Muscle of leg (tissue), 3 donors: ENCODE measurements at regions not wholly inside any gene's neighbourhood (a gene's known extent, or its start where the extent isn't known, plus 50 kb on each side); places are given as distances from the start of the nearest gene placed in this dataset.
"Not testable (repeated sequence)": the region's sequence is repeated elsewhere in the genome, so short reads cannot be mapped to it uniquely, and the experiment has no call there.

Experiments
- DNase-seq: peaks from one replicate; pipeline ENCODE4 v3.0.0; 2013
- H3K27ac ChIP-seq: one replicate; pipeline ENCODE4 v1.5.1; 2013; ENCODE audit warnings: mild to moderate bottlenecking, low read length, control low read depth
- H3K27me3 ChIP-seq: one replicate; pipeline ENCODE4 v1.6.1; 2013; ENCODE audit warnings: low read length; ENCODE audit not compliant: control insufficient read depth, insufficient read depth
- H3K36me3 ChIP-seq: one replicate; pipeline ENCODE4 v1.6.1; 2013; ENCODE audit warnings: low read length; ENCODE audit not compliant: control insufficient read depth, insufficient read depth
- H3K4me1 ChIP-seq: one replicate; pipeline ENCODE4 v1.6.1; 2013; ENCODE audit warnings: low read length; ENCODE audit not compliant: control insufficient read depth, insufficient read depth
- H3K4me3 ChIP-seq: one replicate; pipeline ENCODE4 v1.5.1; 2013; ENCODE audit warnings: low read length, control low read depth
- H3K9me3 ChIP-seq: replicated peaks from 2 replicates; pipeline ENCODE4 v1.6.1; 2013; ENCODE audit warnings: low read depth, low read length; ENCODE audit not compliant: control insufficient read depth
- WGBS: methylation state at CpG from one replicate; pipeline ENCODE4 v1.1.5; 2013; ENCODE audit warnings: missing lambda C conversion rate; ENCODE audit not compliant: insufficient coverage; 5-methylcytosine and 5-hydroxymethylcytosine counted together

- no peaks in the 10 kb centered on the region for H3K9me3 ChIP-seq
- no peak overlapping the region for H3K4me3 ChIP-seq
- no peaks in the 10 kb centered on the region for H3K36me3 ChIP-seq
- no peaks in the 10 kb centered on the region for H3K27me3 ChIP-seq
- no peak overlapping the region for H3K27ac ChIP-seq
- no peaks in the 10 kb centered on the region for H3K4me1 ChIP-seq
- no peak for DNase-seq
- WGBS, result 88% methylated on average over 1 of the region's 2 CpGs
These were observed 369.1 kb downstream of the AEBP2 start for GRCh38 chr12:19808371-19808770.

GRCh38 chr12:19810213-19810612, 370.9 kb downstream of the AEBP2 start:
- Histone ChIP-seq H3K27me3 (no peaks in the 10 kb centered on the region), H3K9me3 (peaks cover 2% of the 10 kb centered on the region), H3K4me3 (no peak overlapping the region), H3K4me1 (no peaks in the 10 kb centered on the region), H3K36me3 (no peaks in the 10 kb centered on the region), H3K27ac (no peak overlapping the region)
- no CpG with 5 or more reads among the region's 1 CpG for WGBS
- DNase-seq, result no peak

GRCh38 chr12:19811922-19812321, 372.6 kb downstream of the AEBP2 start:
- Histone ChIP-seq H3K9me3 (peaks cover 2% of the 10 kb centered on the region), H3K27me3 (no peaks in the 10 kb centered on the region), H3K27ac (no peak overlapping the region), H3K36me3 (no peaks in the 10 kb centered on the region), H3K4me3 (no peak overlapping the region), H3K4me1 (no peaks in the 10 kb centered on the region)
- no peak for DNase-seq
- no CpG with 5 or more reads among the region's 3 CpGs for WGBS

DNA sequence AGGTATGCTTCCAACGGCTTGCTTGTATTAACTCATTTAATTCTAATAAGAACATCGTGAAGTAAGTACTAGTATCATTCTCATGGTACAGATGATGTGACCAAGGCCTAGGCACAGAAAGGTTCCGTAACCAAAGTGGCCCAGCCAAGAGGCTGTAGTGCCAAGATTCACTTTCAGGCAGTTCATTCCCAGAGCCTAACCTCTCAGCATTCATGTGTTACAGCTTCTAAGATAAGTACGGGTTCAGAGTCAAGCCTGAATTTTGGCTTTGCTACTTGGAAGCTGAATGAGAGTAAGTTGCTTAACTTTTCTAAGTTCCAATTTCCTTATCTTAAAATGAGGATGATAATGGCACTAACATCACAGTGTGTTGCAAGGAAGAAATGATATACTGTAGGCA, 379.9 kb downstream of the AEBP2 start:
- Histone ChIP-seq H3K9me3 (peaks cover 2% of the 10 kb centered on the region), H3K36me3 (no peaks in the 10 kb centered on the region), H3K4me3 (no peak overlapping the region), H3K27ac (no peak overlapping the region), H3K4me1 (no peaks in the 10 kb centered on the region), H3K27me3 (no peaks in the 10 kb centered on the region)
- WGBS, result 86% methylated on average over 1 of the region's 4 CpGs
- no peak for DNase-seq

GRCh38 chr12:19822476-19822875, 383.2 kb downstream of the AEBP2 start:
- H3K36me3 ChIP-seq, result no peaks in the 10 kb centered on the region
- H3K27me3 ChIP-seq, result no peaks in the 10 kb centered on the region
- WGBS, result 86% methylated on average over 1 of the region's 4 CpGs
- no peak overlapping the region for H3K4me3 ChIP-seq
- no peak for DNase-seq
- no peaks in the 10 kb centered on the region for H3K4me1 ChIP-seq
- H3K27ac ChIP-seq, result no peak overlapping the region
- no peaks in the 10 kb centered on the region for H3K9me3 ChIP-seq

DNA sequence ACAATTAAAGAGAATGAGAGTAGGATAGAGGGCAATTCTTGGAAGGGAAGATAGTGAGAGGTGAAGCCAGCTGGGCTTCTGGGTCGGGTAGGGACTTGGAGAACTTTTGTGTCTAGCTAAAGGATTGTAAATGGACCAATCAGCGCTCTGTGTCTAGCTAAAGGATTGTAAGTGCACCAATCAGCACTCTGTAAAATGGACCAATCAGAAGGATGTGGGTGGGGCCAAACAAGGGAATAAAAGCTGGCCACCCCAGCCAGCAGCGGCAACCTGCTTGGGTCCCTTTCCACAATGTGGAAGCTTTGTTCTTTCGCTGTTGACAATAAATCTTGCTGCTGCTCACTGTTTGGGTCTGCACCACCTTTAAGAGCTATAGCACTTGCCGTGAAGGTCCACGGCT, 384.0 kb downstream of the AEBP2 start:
- not testable (repeated sequence) for DNase-seq, H3K27ac ChIP-seq, H3K27me3 ChIP-seq, H3K36me3 ChIP-seq, H3K4me3 ChIP-seq, H3K4me1 ChIP-seq, H3K9me3 ChIP-seq
- 76% methylated on average over 5 of the region's 6 CpGs for WGBS

DNA sequence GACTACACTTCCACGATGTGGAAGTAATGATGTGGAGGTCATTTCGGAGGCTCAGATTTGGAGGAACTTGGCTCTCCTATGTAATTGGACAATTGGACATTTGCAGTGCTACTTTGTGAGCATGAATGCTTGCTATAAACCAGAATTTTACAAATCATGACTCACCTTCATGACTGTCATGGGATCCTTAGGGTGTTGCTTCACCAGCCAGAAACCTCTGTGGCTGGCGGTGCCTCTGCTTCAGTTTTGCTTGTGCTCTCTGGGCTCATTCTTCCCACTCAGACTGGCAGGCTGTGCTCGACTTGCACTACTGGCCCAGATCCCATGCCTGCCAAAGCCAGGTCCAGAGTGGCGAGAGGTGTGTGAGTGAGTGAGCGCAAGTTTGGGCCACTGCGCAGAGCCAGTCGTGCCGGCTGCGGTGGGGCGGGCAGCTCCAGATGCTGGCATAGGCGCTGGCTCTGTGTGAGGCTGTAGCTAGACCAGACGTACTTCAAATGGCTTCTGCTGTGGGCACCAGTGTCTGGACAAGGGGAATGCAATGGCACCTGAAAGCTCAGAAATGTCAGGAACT, 387.8 kb downstream of the AEBP2 start:
- H3K27me3 ChIP-seq, result no peaks in the 10 kb centered on the region
- DNase-seq, result no peak
- WGBS, result 94% methylated on average over 11 of the region's 13 CpGs
- H3K27ac ChIP-seq, result no peak overlapping the region
- no peaks in the 10 kb centered on the region for H3K4me1 ChIP-seq
- no peaks in the 10 kb centered on the region for H3K9me3 ChIP-seq
- H3K36me3 ChIP-seq, result no peaks in the 10 kb centered on the region
- H3K4me3 ChIP-seq, result no peak overlapping the region

GRCh38 chr12:19829100-19829853, 390.0 kb downstream of the AEBP2 start:
- no peaks in the 10 kb centered on the region for H3K4me1 ChIP-seq
- no peak overlapping the region for H3K4me3 ChIP-seq
- no peaks in the 10 kb centered on the region for H3K36me3 ChIP-seq
- no peaks in the 10 kb centered on the region for H3K9me3 ChIP-seq
- no peak for DNase-seq
- no peaks in the 10 kb centered on the region for H3K27me3 ChIP-seq
- WGBS, result 93% methylated on average over 2 of the region's 4 CpGs
- H3K27ac ChIP-seq, result no peak overlapping the region

- Histone ChIP-seq H3K27me3 (no peaks in the 10 kb centered on the region), H3K36me3 (no peaks in the 10 kb centered on the region), H3K4me1 (no peaks in the 10 kb centered on the region), H3K27ac (no peak overlapping the region), H3K4me3 (no peak overlapping the region), H3K9me3 (no peaks in the 10 kb centered on the region)
- no CpG with 5 or more reads among the region's 2 CpGs for WGBS
- DNase-seq, result no peak
These were observed 391.2 kb downstream of the AEBP2 start for GRCh38 chr12:19830446-19830845.

GRCh38 chr12:19833775-19834501, 394.6 kb downstream of the AEBP2 start:
- Histone ChIP-seq H3K36me3 (no peaks in the 10 kb centered on the region), H3K27ac (no peak overlapping the region), H3K9me3 (no peaks in the 10 kb centered on the region), H3K4me3 (no peak overlapping the region), H3K4me1 (no peaks in the 10 kb centered on the region), H3K27me3 (no peaks in the 10 kb centered on the region)
- DNase-seq, result no peak
- WGBS, result no CpG with 5 or more reads among the region's 2 CpGs
